ENCODE measurements at regions not wholly inside any gene's neighbourhood (a gene's known extent, or its start where the extent isn't known, plus 50 kb on each side); places are given as distances from the start of the nearest gene placed in this dataset.

- intact Hi-C loops (cut with micrococcal nuclease): no loop called here
- no peaks in the 10 kb centered on the region for H3K4me1 Mint-ChIP-seq
- TF ChIP-seq CTCF (IDR thresholded peaks at IDR 0.05): no peak
- no peaks in the 10 kb centered on the region for H3K36me3 Mint-ChIP-seq (ENCODE audit: low read depth)
- POLR2A ChIA-PET: no interaction called here
- H3K4me3 Mint-ChIP-seq: no peak overlapping the region
- no peak for ATAC-seq (ENCODE audit: low read depth)
- DNase-seq: no peak
- CTCF ChIA-PET: no interaction called here
- no peaks in the 10 kb centered on the region for H3K27me3 Mint-ChIP-seq
- no peak overlapping the region for H3K27ac Mint-ChIP-seq
- no peaks in the 10 kb centered on the region for H3K9me3 Mint-ChIP-seq
Measured at GRCh38 chr7:96484091-96484490, 162.2 kb upstream of the SLC25A13 start.

DNA sequence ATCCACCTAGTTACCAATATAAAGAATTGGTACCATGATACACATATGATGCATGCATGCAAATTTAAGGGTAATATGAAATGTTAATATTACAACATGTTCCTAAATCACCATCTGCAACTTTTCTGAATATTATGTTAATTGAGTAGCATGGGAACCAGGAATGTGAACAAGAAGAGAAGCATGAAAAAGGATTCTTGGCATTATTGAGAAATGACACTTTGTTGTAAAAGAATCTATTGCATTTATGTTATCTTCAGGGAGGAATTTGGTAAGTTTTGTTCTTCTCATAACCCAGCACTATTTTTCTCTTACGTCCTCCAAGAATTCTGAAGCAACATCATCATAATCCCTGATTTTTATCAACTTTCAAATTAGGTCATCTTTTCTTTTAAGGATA is 159.9 kb upstream of the SLC25A13 start:
- H3K27me3 Mint-ChIP-seq: no peaks in the 10 kb centered on the region
- DNase-seq: no peak
- no peaks in the 10 kb centered on the region for H3K9me3 Mint-ChIP-seq
- H3K36me3 Mint-ChIP-seq (ENCODE audit: low read depth): no peaks in the 10 kb centered on the region
- H3K4me3 Mint-ChIP-seq: no peak overlapping the region
- POLR2A ChIA-PET: no interaction called here
- TF ChIP-seq CTCF (IDR thresholded peaks at IDR 0.05): no peak
- ATAC-seq (ENCODE audit: low read depth): no peak
- intact Hi-C loops (cut with micrococcal nuclease): no loop called here
- H3K27ac Mint-ChIP-seq: no peak overlapping the region
- CTCF ChIA-PET: no interaction called here
- H3K4me1 Mint-ChIP-seq: no peaks in the 10 kb centered on the region

- Mint-ChIP-seq H3K4me1 (no peaks in the 10 kb centered on the region), H3K36me3 (ENCODE audit: low read depth) (no peaks in the 10 kb centered on the region), H3K27me3 (peaks cover 5% of the 10 kb centered on the region), H3K4me3 (no peak overlapping the region), H3K9me3 (no peaks in the 10 kb centered on the region), H3K27ac (no peak overlapping the region)
- ChIA-PET POLR2A (no interaction called here), CTCF (no interaction called here)
- TF ChIP-seq CTCF (IDR thresholded peaks at IDR 0.05): no peak
- DNase-seq (no peak), ATAC-seq (ENCODE audit: low read depth) (no peak)
- intact Hi-C loops (cut with micrococcal nuclease): no loop called here
Measured at GRCh38 chr7:96479015-96479645, 157.2 kb upstream of the SLC25A13 start.

GRCh38 chr7:96471606-96472005 is 149.7 kb upstream of the SLC25A13 start:
- POLR2A ChIA-PET: no interaction called here
- intact Hi-C loops (cut with micrococcal nuclease): no loop called here
- no peaks in the 10 kb centered on the region for H3K9me3 Mint-ChIP-seq
- CTCF ChIA-PET: no interaction called here
- ATAC-seq (ENCODE audit: low read depth) (no peak), DNase-seq (no peak)
- no peak for TF ChIP-seq CTCF (IDR thresholded peaks at IDR 0.05)
- H3K4me3 Mint-ChIP-seq: no peak overlapping the region
- no peaks in the 10 kb centered on the region for H3K36me3 Mint-ChIP-seq (ENCODE audit: low read depth)
- peaks cover 5% of the 10 kb centered on the region for H3K27me3 Mint-ChIP-seq
- no peak overlapping the region for H3K27ac Mint-ChIP-seq
- H3K4me1 Mint-ChIP-seq: no peaks in the 10 kb centered on the region

GRCh38 chr7:96452146-96452545 is 130.2 kb upstream of the SLC25A13 start:
- no peak for TF ChIP-seq CTCF (IDR thresholded peaks at IDR 0.05)
- Mint-ChIP-seq H3K36me3 (ENCODE audit: low read depth) (no peaks in the 10 kb centered on the region), H3K4me1 (no peaks in the 10 kb centered on the region), H3K27ac (no peak overlapping the region), H3K27me3 (peaks cover under 1% of the 10 kb centered on the region), H3K9me3 (no peaks in the 10 kb centered on the region), H3K4me3 (no peak overlapping the region)
- DNase-seq (no peak), ATAC-seq (ENCODE audit: low read depth) (no peak)
- intact Hi-C loops (cut with micrococcal nuclease): no loop called here
- CTCF ChIA-PET: no interaction called here
- POLR2A ChIA-PET: no interaction called here

All from activated B cell treated with CpG ODN at 0.5 μM for 24 hours (primary cell).